HepG2 (cell line): ENCODE measurements at regions not wholly inside any gene's neighbourhood (a gene's known extent, or its start where the extent isn't known, plus 50 kb on each side); places are given as distances from the start of the nearest gene placed in this dataset.
A peak's percentile ranks its signal among the peaks of the same experiment; 100 is the strongest.

Experiments used
- ATAC-seq: fragments of 200-7000 bp; cut with Tn5 transposase; 3 replicates; pipeline ENCODE4 v1.9.1; 2020; ENCODE audit warnings: mild to moderate bottlenecking, moderate library complexity
- BruUV-seq: library from RNA; stranded (reverse); fragments of 400-500 nt; replicated peaks from 2 replicates; lab custom pipeline; 2021; lab: Mats Ljungman, UMichigan
- CTCF ChIA-PET: fragments of 300-600 bp; formaldehyde crosslinking; extraction: SDS; loops from one replicate; lab custom pipeline; 2021; ENCODE audit warnings: low total read pairs, inconsistent platforms, low intra/inter-chr PET ratio; lab: Yijun Ruan, JAX
- POLR2A ChIA-PET: fragments of 350-600 bp; sonication (Branson Sonifier 250); formaldehyde crosslinking; loops from one replicate; lab custom pipeline; 2020; ENCODE audit warnings: antibody characterized with exemption, inconsistent platforms; lab: Yijun Ruan, JAX
- DNase-seq: peaks from one replicate; pipeline ENCODE4 v3.0.0-alpha.2; 2015; ENCODE audit warnings: low spot score
- FAIRE-seq: peaks from 3 replicates; lab custom pipeline; 2011; peaks lifted over from hg19 to GRCh38; lab: Jason Lieb, UNC
- H2AFZ ChIP-seq: one replicate; pipeline ENCODE4 v1.6.1; 2011; ENCODE audit warnings: low read length, inconsistent platforms
- H3K27ac ChIP-seq: fragments of 300-600 bp; 3 replicates; pipeline ENCODE4 v1.8.0; 2011; ENCODE audit warnings: mixed run types, mild to moderate bottlenecking, mixed read lengths, low read length, inconsistent platforms; ENCODE audit not compliant: insufficient read depth; ENCODE audit errors: extremely low read length
- H3K27me3 ChIP-seq, 2 experiments: fragments of 200-600 bp in 1 of 2; 2 replicates in 1 of 2; 3 replicates in 1 of 2; pipeline versions ENCODE4 v1.6.0 to v1.8.0; 2011; ENCODE audit warnings: low read length in 2 of 2, mild to moderate bottlenecking in 2 of 2, moderate library complexity in 2 of 2, inconsistent platforms in 1 of 2; ENCODE audit not compliant: insufficient read depth in 2 of 2, control insufficient read depth in 1 of 2
- H3K36me3 ChIP-seq, 2 experiments: fragments of 200-600 bp in 1 of 2; replicated peaks in 1 of 2; 2 replicates in 1 of 2; 3 replicates in 1 of 2; pipeline versions ENCODE4 v1.5.1 to v1.8.0; 2011; ENCODE audit warnings: low read length in 2 of 2, inconsistent platforms in 1 of 2; ENCODE audit not compliant: insufficient read depth in 2 of 2, control insufficient read depth in 1 of 2
- H3K4me1 ChIP-seq: 2 replicates; pipeline ENCODE4 v1.5.1; 2012; ENCODE audit warnings: low read length, inconsistent platforms; ENCODE audit not compliant: insufficient read depth
- H3K4me2 ChIP-seq: 2 replicates; pipeline ENCODE4 v1.6.0; 2011; ENCODE audit warnings: low read depth, low read length, inconsistent platforms
- H3K4me3 ChIP-seq, 3 experiments: fragments of 200-600 bp in 1 of 3; sonication (generic), shearing (Covaris generic) in 1 of 3; replicated peaks in 1 of 3; 2 replicates each; pipeline ENCODE4 v1.5.1; 2011 to 2016; ENCODE audit warnings: low read length in 3 of 3, inconsistent platforms in 2 of 3, low read depth in 2 of 3, mild to moderate bottlenecking in 2 of 3, control low read depth in 1 of 3, mixed read lengths in 1 of 3; ENCODE audit not compliant: insufficient read depth in 1 of 3
- H3K79me2 ChIP-seq: one replicate; pipeline ENCODE4 v1.6.1; 2011; ENCODE audit warnings: low read length, inconsistent platforms; ENCODE audit not compliant: insufficient read depth
- H3K9ac ChIP-seq: 2 replicates; pipeline ENCODE4 v1.6.0; 2011; ENCODE audit warnings: mild to moderate bottlenecking, low read depth, low read length, inconsistent platforms; ENCODE audit not compliant: insufficient read depth
- H3K9me3 ChIP-seq: 2 replicates; pipeline ENCODE4 v1.5.1; 2012; ENCODE audit warnings: mild to moderate bottlenecking, low read length
- H4K20me1 ChIP-seq: 2 replicates; pipeline ENCODE4 v1.6.0; 2011; ENCODE audit warnings: inconsistent platforms, mild to moderate bottlenecking, low read length, moderate library complexity; ENCODE audit not compliant: insufficient read depth
- ARID2 ChIP-seq: sonication (generic); formaldehyde crosslinking; IDR thresholded peaks from 2 replicates; pipeline ENCODE4 v1.8.1; 2022; ENCODE audit warnings: mild to moderate bottlenecking, missing genetic modification reagents, borderline replicate concordance
- CTCF ChIP-seq: sonication (generic); formaldehyde crosslinking; IDR thresholded peaks from 2 replicates; pipeline ENCODE4 v1.5.0; 2020; ENCODE audit warnings: mild to moderate bottlenecking, missing genetic modification reagents, moderate library complexity
- FOXJ3 ChIP-seq: sonication (generic); formaldehyde crosslinking; IDR thresholded peaks from 2 replicates; pipeline ENCODE4 v1.4.0; 2020; ENCODE audit warnings: missing genetic modification reagents, mild to moderate bottlenecking, borderline replicate concordance
- HNRNPK ChIP-seq: fragments of 200-400 bp; formaldehyde crosslinking; IDR thresholded peaks from 2 replicates; pipeline ENCODE4 v1.6.1; 2018; ENCODE audit warnings: low read length, low read depth, moderate library complexity, mild to moderate bottlenecking; ENCODE audit not compliant: poor library complexity, severe bottlenecking
- KLF16 ChIP-seq, 2 experiments: sonication (generic) in 1 of 2; formaldehyde crosslinking in 1 of 2; IDR thresholded peaks; 2 replicates each; pipeline versions ENCODE4 v1.6.1 to v1.8.0; 2016 to 2023; ENCODE audit warnings: missing genetic modification reagents in 2 of 2, missing compliant biosample characterization in 1 of 2
- RAD21 ChIP-seq: fragments of 450-650 bp; formaldehyde crosslinking; IDR thresholded peaks from 2 replicates; pipeline ENCODE4 v1.5.0; 2020; ENCODE audit warnings: mild to moderate bottlenecking
- RNF219 ChIP-seq: sonication (generic); formaldehyde crosslinking; IDR thresholded peaks from 2 replicates; pipeline ENCODE4 v1.5.0; 2020; ENCODE audit warnings: mild to moderate bottlenecking, missing genetic modification reagents
- STAG1 ChIP-seq: sonication (generic); formaldehyde crosslinking; IDR thresholded peaks from 2 replicates; pipeline ENCODE4 v1.4.0; 2020; ENCODE audit warnings: missing genetic modification reagents
- XRCC5 ChIP-seq: fragments of 200-400 bp; formaldehyde crosslinking; optimal IDR thresholded peaks from 2 replicates; pipeline ENCODE3; 2017; ENCODE audit warnings: mild to moderate bottlenecking, low read length
- ZNF224 ChIP-seq: sonication (generic); formaldehyde crosslinking; IDR thresholded peaks from 2 replicates; pipeline ENCODE4 v1.5.0; 2020; ENCODE audit warnings: mild to moderate bottlenecking, missing genetic modification reagents
- ZNF234 ChIP-seq: sonication (generic); formaldehyde crosslinking; conservative IDR thresholded peaks from 2 replicates; pipeline ENCODE4 v1.5.1; 2020; ENCODE audit warnings: mild to moderate bottlenecking, missing genetic modification reagents
- ZNF563 ChIP-seq: sonication (generic); formaldehyde crosslinking; IDR thresholded peaks from 2 replicates; pipeline ENCODE4 v1.8.0; 2022; ENCODE audit warnings: mild to moderate bottlenecking, moderate library complexity, missing genetic modification reagents
- ZNF674 ChIP-seq: sonication (generic); formaldehyde crosslinking; IDR thresholded peaks from 2 replicates; pipeline ENCODE4 v1.5.0; 2020; ENCODE audit warnings: low read depth, mild to moderate bottlenecking, missing genetic modification reagents
- WGBS: methylation state at CpG from one replicate; pipeline ENCODE4 v1.1.6; 2017; ENCODE audit warnings: low lambda C conversion rate; 5-methylcytosine and 5-hydroxymethylcytosine counted together
- in situ Hi-C: cut with HindIII; loops from 2 replicates; pipeline ENCODE4 v1.10.0; 2017; ENCODE audit warnings: low pct_unique_long_range_greater_than_20kb; ENCODE audit not compliant: extremely low pct_ligation_motif_present
- intact Hi-C: fragments of 100-400 bp; cut with micrococcal nuclease; formaldehyde crosslinking; loops from one replicate; pipeline ENCODE4 v1.10.0; 2022; ENCODE audit not compliant: unreplicated experiment
- TF ChIP-seq, protein P1 (sequence below): sonication (generic); formaldehyde crosslinking; IDR thresholded peaks from 2 replicates; pipeline ENCODE4 v1.4.0; 2020; ENCODE audit warnings: mild to moderate bottlenecking, missing genetic modification reagents
- TF ChIP-seq, protein P2 (sequence below): sonication (generic); formaldehyde crosslinking; IDR thresholded peaks from 2 replicates; pipeline ENCODE4 v1.4.0; 2020; ENCODE audit warnings: missing genetic modification reagents, borderline replicate concordance

- ATAC-seq (peak; percentile 98), FAIRE-seq (peak; percentile 67), DNase-seq (peak; percentile 35)
- BruUV-seq = no TSS peak
- intact Hi-C loops = loop anchor here (1.0 kb wide), 1 partner anchor 414 kb away; no protein-coding TSS in a partner anchor
- Histone ChIP-seq H2AFZ (no peak overlapping the region), H3K9ac (no peak overlapping the region), H3K36me3 (no peaks in the 10 kb centered on the region), H3K4me3 (no peak overlapping the region), H3K79me2 (no peaks in the 10 kb centered on the region), H3K9me3 (no peaks in the 10 kb centered on the region), H3K27ac (no peak overlapping the region), H4K20me1 (no peaks in the 10 kb centered on the region), H3K4me1 (no peaks in the 10 kb centered on the region), H3K27me3 (no peaks in the 10 kb centered on the region), H3K4me2 (no peak overlapping the region)
- in situ Hi-C loops = no loop called here
- CTCF ChIA-PET = interaction anchor here (0.9 to 1.9 kb wide), 3 partner anchors 368 to 426 kb away, joined by 3 to 10 read pairs (median 4); no protein-coding TSS in a partner anchor
- POLR2A ChIA-PET = no interaction called here
- WGBS = 26% methylated on average over 5 of the region's 8 CpGs
- TF ChIP-seq, protein P1, sequence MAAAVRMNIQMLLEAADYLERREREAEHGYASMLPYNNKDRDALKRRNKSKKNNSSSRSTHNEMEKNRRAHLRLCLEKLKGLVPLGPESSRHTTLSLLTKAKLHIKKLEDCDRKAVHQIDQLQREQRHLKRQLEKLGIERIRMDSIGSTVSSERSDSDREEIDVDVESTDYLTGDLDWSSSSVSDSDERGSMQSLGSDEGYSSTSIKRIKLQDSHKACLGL = no peak
- TF ChIP-seq XRCC5 (peak; percentile 64), ARID2 (no peak), HNRNPK (no peak), CTCF (peak; percentile 77), FOXJ3 (CRISPR knock-in tag) (no peak), STAG1 (CRISPR knock-in tag) (peak; percentile 81), ZNF234 (CRISPR knock-in tag) (no peak), ZNF674 (CRISPR knock-in tag) (no peak), RNF219 (no peak), ZNF224 (CRISPR knock-in tag) (no peak), ZNF563 (no peak), RAD21 (0 out of 2 replicates have a peak, but pooled peaks have one; percentile 28), KLF16 (CRISPR knock-in tag; IDR thresholded peaks at IDR 0.05) (no peak)
- TF ChIP-seq, protein P2, sequence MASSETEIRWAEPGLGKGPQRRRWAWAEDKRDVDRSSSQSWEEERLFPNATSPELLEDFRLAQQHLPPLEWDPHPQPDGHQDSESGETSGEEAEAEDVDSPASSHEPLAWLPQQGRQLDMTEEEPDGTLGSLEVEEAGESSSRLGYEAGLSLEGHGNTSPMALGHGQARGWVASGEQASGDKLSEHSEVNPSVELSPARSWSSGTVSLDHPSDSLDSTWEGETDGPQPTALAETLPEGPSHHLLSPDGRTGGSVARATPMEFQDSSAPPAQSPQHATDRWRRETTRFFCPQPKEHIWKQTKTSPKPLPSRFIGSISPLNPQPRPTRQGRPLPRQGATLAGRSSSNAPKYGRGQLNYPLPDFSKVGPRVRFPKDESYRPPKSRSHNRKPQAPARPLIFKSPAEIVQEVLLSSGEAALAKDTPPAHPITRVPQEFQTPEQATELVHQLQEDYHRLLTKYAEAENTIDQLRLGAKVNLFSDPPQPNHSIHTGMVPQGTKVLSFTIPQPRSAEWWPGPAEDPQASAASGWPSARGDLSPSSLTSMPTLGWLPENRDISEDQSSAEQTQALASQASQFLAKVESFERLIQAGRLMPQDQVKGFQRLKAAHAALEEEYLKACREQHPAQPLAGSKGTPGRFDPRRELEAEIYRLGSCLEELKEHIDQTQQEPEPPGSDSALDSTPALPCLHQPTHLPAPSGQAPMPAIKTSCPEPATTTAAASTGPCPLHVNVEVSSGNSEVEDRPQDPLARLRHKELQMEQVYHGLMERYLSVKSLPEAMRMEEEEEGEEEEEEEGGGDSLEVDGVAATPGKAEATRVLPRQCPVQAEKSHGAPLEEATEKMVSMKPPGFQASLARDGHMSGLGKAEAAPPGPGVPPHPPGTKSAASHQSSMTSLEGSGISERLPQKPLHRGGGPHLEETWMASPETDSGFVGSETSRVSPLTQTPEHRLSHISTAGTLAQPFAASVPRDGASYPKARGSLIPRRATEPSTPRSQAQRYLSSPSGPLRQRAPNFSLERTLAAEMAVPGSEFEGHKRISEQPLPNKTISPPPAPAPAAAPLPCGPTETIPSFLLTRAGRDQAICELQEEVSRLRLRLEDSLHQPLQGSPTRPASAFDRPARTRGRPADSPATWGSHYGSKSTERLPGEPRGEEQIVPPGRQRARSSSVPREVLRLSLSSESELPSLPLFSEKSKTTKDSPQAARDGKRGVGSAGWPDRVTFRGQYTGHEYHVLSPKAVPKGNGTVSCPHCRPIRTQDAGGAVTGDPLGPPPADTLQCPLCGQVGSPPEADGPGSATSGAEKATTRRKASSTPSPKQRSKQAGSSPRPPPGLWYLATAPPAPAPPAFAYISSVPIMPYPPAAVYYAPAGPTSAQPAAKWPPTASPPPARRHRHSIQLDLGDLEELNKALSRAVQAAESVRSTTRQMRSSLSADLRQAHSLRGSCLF (CRISPR knock-in tag) = no peak
These were observed 130.0 kb upstream of the KCNJ15 start for GRCh38 chr21:38126666-38127303.
